ENCODE measurements at regions not wholly inside any gene's neighbourhood (a gene's known extent, or its start where the extent isn't known, plus 50 kb on each side); places are given as distances from the start of the nearest gene placed in this dataset.

GRCh38 chr5:145466533-145466932 lies 368.6 kb downstream of the PRELID2 start:
- TF ChIP-seq CEBPB (IDR thresholded peaks at IDR 0.05) = no peak
- no peak for TF ChIP-seq POLR2AphosphoS2 (conservative IDR thresholded peaks at IDR 0.05; ENCODE audit: low read length)

Measured in A549 (cell line).